Calu3 (cell line): ENCODE measurements at regions not wholly inside any gene's neighbourhood (a gene's known extent, or its start where the extent isn't known, plus 50 kb on each side); places are given as distances from the start of the nearest gene placed in this dataset.

Experiments
- BruUV-seq: library from RNA; stranded (reverse); fragments of 400-500 nt; replicated peaks from 2 replicates; lab custom pipeline; 2021; lab: Mats Ljungman, UMichigan
- CTCF ChIA-PET: fragments of 300-600 bp; sonication (Branson Sonifier 250); formaldehyde crosslinking; loops from one replicate; lab custom pipeline; 2022; ENCODE audit warnings: antibody characterized with exemption; lab: Charles Lee
- DNase-seq: peaks from one replicate; pipeline ENCODE4 v3.0.0; 2022
- H3K27ac Mint-ChIP-seq: one replicate; pipeline ENCODE4 v1.8.0; 2022; ENCODE audit warnings: mixed read lengths; ENCODE audit not compliant: unreplicated experiment
- H3K27me3 Mint-ChIP-seq: one replicate; pipeline ENCODE4 v1.8.0; 2022; ENCODE audit warnings: mixed read lengths; ENCODE audit not compliant: unreplicated experiment
- H3K36me3 Mint-ChIP-seq: one replicate; pipeline ENCODE4 v1.8.0; 2022; ENCODE audit warnings: mild to moderate bottlenecking, moderate library complexity, mixed read lengths; ENCODE audit not compliant: insufficient read depth, unreplicated experiment
- H3K4me1 Mint-ChIP-seq: one replicate; pipeline ENCODE4 v1.8.0; 2022; ENCODE audit warnings: mild to moderate bottlenecking, low read depth, mixed read lengths; ENCODE audit not compliant: unreplicated experiment
- H3K4me3 Mint-ChIP-seq: one replicate; pipeline ENCODE4 v1.8.0; 2022; ENCODE audit warnings: mild to moderate bottlenecking, low read depth, moderate library complexity, mixed read lengths; ENCODE audit not compliant: unreplicated experiment
- H3K9me3 Mint-ChIP-seq: one replicate; pipeline ENCODE4 v1.8.0; 2022; ENCODE audit warnings: low read depth, mixed read lengths; ENCODE audit not compliant: unreplicated experiment
- CTCF ChIP-seq: fragments of 200-600 bp; IDR thresholded peaks from one replicate; pipeline ENCODE4 v1.8.0; 2022; ENCODE audit warnings: antibody characterized with exemption; ENCODE audit not compliant: unreplicated experiment
- intact Hi-C: fragments of 100-400 bp; cut with micrococcal nuclease; formaldehyde crosslinking; loops from one replicate; pipeline ENCODE4 v1.10.0; 2022; ENCODE audit not compliant: unreplicated experiment

DNA sequence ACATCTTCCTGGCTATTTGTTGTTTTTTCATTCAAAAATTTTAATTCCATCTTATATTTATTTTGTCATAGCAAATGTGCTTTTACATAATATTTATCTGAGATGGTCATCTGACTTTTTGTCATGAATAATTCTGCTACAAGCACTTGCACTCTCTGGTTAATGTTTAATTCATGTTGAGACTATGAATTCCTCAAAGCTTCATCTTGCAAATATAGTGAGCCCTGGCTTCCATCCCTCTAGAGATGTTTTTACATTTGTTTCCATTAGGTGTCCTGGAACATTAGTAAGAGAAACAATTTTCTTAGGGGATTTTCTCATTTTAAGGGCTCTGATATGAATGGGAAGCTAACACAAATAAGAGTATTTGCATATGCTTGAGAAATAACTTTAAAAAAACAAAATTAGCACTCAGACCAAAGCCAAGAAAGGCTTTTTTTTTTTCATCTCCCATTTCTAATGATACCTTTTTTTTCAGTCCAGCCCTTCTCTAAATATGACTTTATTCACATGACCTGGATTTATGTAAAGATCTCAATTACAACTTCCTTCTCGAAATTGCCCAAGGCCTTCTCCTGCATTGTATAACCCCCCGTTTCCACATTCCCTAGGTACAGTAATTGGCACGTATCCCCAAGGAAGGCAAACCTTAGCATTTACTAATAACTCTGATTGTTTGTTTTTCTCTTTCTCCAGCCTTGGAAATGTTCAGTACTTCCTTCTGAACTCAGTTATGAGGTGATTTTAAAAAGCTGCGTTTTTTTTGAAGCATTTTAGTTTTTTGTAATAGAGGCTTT lies 797.0 kb upstream of the GJE1 start:
- peaks cover 18% of the 10 kb centered on the region for H3K4me1 Mint-ChIP-seq
- no peaks in the 10 kb centered on the region for H3K9me3 Mint-ChIP-seq
- no peaks in the 10 kb centered on the region for H3K27me3 Mint-ChIP-seq
- no TSS peak for BruUV-seq
- DNase-seq = no peak
- intact Hi-C loops = no loop called here
- CTCF ChIA-PET = interaction anchor here (0.8 kb wide), 1 partner anchor 209 kb away, joined by 3 read pairs; no protein-coding TSS in a partner anchor
- no peak for TF ChIP-seq CTCF
- no peak overlapping the region for H3K4me3 Mint-ChIP-seq
- H3K36me3 Mint-ChIP-seq = no peaks in the 10 kb centered on the region
- peak overlapping the region; percentile 52 for H3K27ac Mint-ChIP-seq

GRCh38 chr6:141326925-141327324 lies 805.8 kb upstream of the GJE1 start:
- CTCF ChIA-PET = interaction anchor here (1.3 kb wide), 1 partner anchor 9 kb away, joined by 3 read pairs; no protein-coding TSS in a partner anchor

DNA sequence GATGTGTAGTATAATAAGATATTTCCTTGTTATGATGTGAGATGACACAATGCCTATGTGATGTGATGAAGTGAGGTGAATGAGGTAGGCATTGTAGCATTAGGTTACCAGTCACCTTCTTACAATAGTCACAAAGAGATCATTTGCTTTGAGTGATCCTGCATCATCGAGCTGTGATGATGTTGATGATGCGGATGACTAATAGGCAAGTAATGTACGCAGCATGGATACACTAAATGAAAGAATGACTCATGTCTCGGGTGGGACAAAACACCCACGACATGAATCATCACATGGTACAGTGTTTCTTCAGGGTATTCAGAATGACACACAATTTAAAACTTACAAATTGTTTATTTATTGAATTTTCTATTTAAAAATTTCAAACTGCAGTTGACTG lies 806.3 kb upstream of the GJE1 start:
- no peak for TF ChIP-seq CTCF
- BruUV-seq = no TSS peak
- H3K9me3 Mint-ChIP-seq = no peaks in the 10 kb centered on the region
- H3K4me1 Mint-ChIP-seq = no peaks in the 10 kb centered on the region
- DNase-seq = peak; percentile 27
- H3K27ac Mint-ChIP-seq = peak overlapping the region; percentile 63
- peak overlapping the region; percentile 32 for H3K4me3 Mint-ChIP-seq
- intact Hi-C loops = loop anchor here (5.0 kb wide), 1 partner anchor 236 kb away; no protein-coding TSS in a partner anchor
- peaks cover 4% of the 10 kb centered on the region for H3K36me3 Mint-ChIP-seq
- no peaks in the 10 kb centered on the region for H3K27me3 Mint-ChIP-seq
- CTCF ChIA-PET = interaction anchor here (1.3 kb wide), 1 partner anchor 8 kb away, joined by 3 read pairs; no protein-coding TSS in a partner anchor

More at GRCh38 chr6:141326925-141327324, 805.8 kb upstream of the GJE1 start:
- Mint-ChIP-seq H3K27ac (peak overlapping the region; percentile 58), H3K27me3 (no peaks in the 10 kb centered on the region), H3K36me3 (peaks cover 4% of the 10 kb centered on the region), H3K4me3 (no peak overlapping the region), H3K4me1 (no peaks in the 10 kb centered on the region), H3K9me3 (no peaks in the 10 kb centered on the region)
- intact Hi-C loops = loop anchor here (5.0 kb wide), 1 partner anchor 235 kb away; no protein-coding TSS in a partner anchor
- no TSS peak for BruUV-seq
- no peak for TF ChIP-seq CTCF
- DNase-seq = no peak

GRCh38 chr6:141321493-141322347 lies 811.0 kb upstream of the GJE1 start:
- H3K4me3 Mint-ChIP-seq = no peak overlapping the region
- H3K4me1 Mint-ChIP-seq = no peaks in the 10 kb centered on the region
- H3K27ac Mint-ChIP-seq = peak overlapping the region; percentile 69
- no peaks in the 10 kb centered on the region for H3K9me3 Mint-ChIP-seq
- no peak for TF ChIP-seq CTCF
- DNase-seq = no peak
- intact Hi-C loops = no loop called here
- no TSS peak for BruUV-seq
- CTCF ChIA-PET = no interaction called here
- no peaks in the 10 kb centered on the region for H3K36me3 Mint-ChIP-seq
- H3K27me3 Mint-ChIP-seq = no peaks in the 10 kb centered on the region
